HFF-Myc (cell line): ENCODE measurements at regions not wholly inside any gene's neighbourhood (a gene's known extent, or its start where the extent isn't known, plus 50 kb on each side); places are given as distances from the start of the nearest gene placed in this dataset.

Experiments used
- DNase-seq: peaks from one replicate; pipeline ENCODE4 v3.0.0-alpha.2; 2011; ENCODE audit warnings: low read depth; ENCODE audit errors: extremely low read depth
- H3K4me3 ChIP-seq: replicated peaks from 2 replicates; pipeline ENCODE4 v1.5.1; 2011; ENCODE audit warnings: low read depth, mild to moderate bottlenecking, control low read depth, low read length
- CTCF ChIP-seq: IDR thresholded peaks from 2 replicates; pipeline ENCODE4 v1.5.1; 2012; ENCODE audit warnings: mild to moderate bottlenecking, low read depth, low read length, control low read depth; ENCODE audit errors: missing control alignments

DNA sequence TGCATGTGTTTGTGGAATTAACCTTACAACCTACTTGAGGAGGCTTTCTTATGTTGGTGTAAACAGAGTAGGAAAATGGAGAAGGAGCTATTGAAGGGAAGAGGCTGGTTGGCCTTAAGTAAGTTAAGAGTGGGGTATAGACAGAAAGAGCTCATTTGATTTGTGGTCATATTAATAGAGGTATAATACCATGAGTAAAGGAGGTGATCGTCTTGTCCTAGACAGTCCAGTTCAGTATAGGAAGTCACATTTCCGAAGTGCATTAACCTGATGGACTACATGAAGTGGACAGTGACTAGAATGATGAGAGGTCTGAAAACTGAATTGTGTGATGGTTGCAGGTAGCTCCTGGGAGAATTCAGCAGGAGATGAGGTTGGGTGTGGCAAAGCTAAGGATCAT lies 215.4 kb upstream of the ZC3H12A start:
- no peak overlapping the region for H3K4me3 ChIP-seq
- DNase-seq, result no peak
- TF ChIP-seq CTCF, result no peak

- TF ChIP-seq CTCF, result no peak
- no peak overlapping the region for H3K4me3 ChIP-seq
Measured at GRCh38 chr1:37261129-37261528, 213.3 kb upstream of the ZC3H12A start.

GRCh38 chr1:37262439-37263170 lies 211.8 kb upstream of the ZC3H12A start:
- H3K4me3 ChIP-seq, result no peak overlapping the region
- DNase-seq, result no peak
- no peak for TF ChIP-seq CTCF

More at GRCh38 chr1:37261129-37261528, 213.3 kb upstream of the ZC3H12A start:
- DNase-seq, result no peak

- no peak overlapping the region for H3K4me3 ChIP-seq
- no peak for DNase-seq
- no peak for TF ChIP-seq CTCF
Measured at GRCh38 chr1:37265156-37265555, 209.2 kb upstream of the ZC3H12A start.

DNA sequence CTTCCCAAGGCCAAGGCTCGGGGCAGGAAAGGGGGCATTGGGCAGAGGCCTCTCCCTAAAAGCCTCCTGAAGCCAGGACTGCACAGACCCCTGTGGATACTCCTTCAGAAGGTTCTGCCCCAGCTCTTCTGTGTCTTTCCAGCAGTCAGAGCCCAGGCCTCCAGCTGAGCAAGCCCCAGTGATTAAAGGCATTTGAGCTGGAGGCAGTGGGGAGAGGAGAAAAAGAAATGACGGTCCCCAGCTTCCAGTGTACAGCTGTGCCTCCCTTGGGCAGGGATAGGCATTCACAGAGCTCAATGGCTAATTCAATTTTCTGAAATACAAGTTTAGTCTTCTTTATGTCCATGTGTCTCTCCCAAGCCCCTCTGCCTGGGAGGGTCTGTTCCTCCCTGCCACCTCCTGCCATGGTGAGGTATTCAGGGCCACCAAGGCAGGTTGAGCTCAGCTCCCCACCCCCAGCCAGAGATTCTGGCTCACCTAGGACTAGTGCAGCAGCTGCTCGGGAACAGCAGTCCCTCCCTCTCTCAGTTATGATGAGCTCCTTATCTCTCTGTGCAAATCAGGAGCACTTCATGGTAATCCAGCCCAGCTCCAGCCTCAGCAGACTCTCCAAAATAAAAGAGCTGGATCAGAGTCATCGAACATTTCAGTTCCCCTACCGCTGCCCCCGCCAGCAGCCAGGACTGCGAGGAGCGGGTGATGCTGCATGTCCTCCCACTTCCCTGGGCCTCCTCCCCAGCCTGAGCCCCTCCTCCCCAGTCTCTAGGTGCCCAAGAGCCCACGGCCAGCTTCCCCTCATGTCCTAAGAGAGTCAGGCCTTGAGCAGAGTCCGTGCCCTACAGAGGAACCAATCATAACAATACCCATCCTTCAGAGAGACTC lies 208.4 kb upstream of the ZC3H12A start:
- H3K4me3 ChIP-seq, result no peak overlapping the region
- TF ChIP-seq CTCF, result no peak
- DNase-seq, result no peak

DNA sequence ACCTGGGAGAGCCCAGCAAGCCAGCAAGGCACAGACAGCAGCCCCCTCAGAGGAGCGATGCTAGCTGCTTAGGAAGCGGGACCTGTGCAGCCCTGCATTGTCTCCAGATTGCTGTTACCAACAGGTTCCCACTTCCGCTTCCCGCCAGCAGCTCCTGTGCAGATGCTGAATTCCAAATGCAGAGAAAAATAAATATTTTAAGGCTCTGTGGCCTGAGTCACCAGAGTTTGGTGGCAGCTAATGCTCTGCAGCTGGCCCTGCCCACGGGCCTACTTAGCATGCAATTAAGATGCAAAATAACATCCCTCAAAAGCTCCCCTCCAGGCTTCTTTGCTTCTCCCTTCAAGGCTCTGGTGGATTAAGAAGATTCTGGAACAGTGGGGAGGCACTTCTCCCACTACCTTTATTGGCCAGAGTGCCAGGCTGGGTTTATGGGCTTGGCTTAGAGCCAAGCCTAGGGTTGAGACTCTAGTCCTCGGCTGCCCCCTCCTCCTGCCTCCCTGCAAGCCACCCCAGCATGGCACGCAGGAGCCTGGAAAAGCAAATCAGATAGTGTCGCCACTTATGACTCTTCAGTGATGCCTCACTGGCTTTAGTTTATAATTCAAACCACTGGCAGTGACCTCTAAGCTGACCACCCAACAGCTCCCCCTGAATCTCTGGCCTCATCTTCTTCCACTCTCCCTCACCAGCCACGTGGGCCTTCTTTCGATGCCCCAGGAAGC lies 207.1 kb upstream of the ZC3H12A start:
- DNase-seq, result no peak
- no peak overlapping the region for H3K4me3 ChIP-seq
- TF ChIP-seq CTCF, result no peak
